OCI-LY3 (cell line): ENCODE measurements at regions not wholly inside any gene's neighbourhood (a gene's known extent, or its start where the extent isn't known, plus 50 kb on each side); places are given as distances from the start of the nearest gene placed in this dataset.

Experiments
- EZH2phosphoT487 ChIP-seq: fragments of 200-600 bp; shearing (Covaris generic); IDR thresholded peaks from 2 replicates; pipeline ENCODE4 v1.6.1; 2018; ENCODE audit warnings: antibody characterized with exemption, mixed run types, low read depth
- TF ChIP-seq, protein P1 (sequence below): fragments of 200-600, 300-600 bp; sonication (generic); IDR thresholded peaks from 2 replicates; pipeline ENCODE4 v1.5.1; 2014; ENCODE audit warnings: antibody characterized with exemption, low read length, low read depth

DNA sequence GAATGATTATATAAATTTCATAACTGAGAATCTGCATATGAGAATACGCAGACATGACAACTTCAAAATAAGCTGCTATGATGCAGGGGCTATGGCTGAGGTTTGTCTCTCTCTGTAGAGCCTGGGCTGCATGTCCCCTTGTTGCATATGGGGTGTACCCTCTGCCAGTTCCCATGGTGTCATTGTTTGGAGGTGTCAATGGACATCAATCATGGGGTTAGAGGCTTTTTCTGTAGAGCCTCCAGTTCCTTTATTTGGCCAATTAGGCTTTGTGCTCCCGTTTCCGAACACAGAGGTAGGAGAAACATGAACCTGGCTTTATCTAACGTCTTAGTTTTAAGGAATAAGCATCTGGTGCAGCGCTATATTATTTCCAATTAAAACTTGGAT lies 77.3 kb upstream of the RARB start:
- TF ChIP-seq, protein P1, sequence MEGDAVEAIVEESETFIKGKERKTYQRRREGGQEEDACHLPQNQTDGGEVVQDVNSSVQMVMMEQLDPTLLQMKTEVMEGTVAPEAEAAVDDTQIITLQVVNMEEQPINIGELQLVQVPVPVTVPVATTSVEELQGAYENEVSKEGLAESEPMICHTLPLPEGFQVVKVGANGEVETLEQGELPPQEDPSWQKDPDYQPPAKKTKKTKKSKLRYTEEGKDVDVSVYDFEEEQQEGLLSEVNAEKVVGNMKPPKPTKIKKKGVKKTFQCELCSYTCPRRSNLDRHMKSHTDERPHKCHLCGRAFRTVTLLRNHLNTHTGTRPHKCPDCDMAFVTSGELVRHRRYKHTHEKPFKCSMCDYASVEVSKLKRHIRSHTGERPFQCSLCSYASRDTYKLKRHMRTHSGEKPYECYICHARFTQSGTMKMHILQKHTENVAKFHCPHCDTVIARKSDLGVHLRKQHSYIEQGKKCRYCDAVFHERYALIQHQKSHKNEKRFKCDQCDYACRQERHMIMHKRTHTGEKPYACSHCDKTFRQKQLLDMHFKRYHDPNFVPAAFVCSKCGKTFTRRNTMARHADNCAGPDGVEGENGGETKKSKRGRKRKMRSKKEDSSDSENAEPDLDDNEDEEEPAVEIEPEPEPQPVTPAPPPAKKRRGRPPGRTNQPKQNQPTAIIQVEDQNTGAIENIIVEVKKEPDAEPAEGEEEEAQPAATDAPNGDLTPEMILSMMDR = no peak
- no peak for TF ChIP-seq EZH2phosphoT487
